ENCODE measurements at regions not wholly inside any gene's neighbourhood (a gene's known extent, or its start where the extent isn't known, plus 50 kb on each side); places are given as distances from the start of the nearest gene placed in this dataset.

- no peaks in the 10 kb centered on the region for H3K9me3 Mint-ChIP-seq
- no peak overlapping the region for H3K27ac Mint-ChIP-seq
- no peak overlapping the region for H3K4me3 Mint-ChIP-seq
- CTCF ChIA-PET: interaction anchor here (0.6 to 4.1 kb wide), 3 partner anchors 17 to 164 kb away, joined by 3 to 17 read pairs (median 4); no protein-coding TSS in a partner anchor
- peaks cover 12% of the 10 kb centered on the region for H3K4me1 Mint-ChIP-seq
- H3K27me3 Mint-ChIP-seq: no peaks in the 10 kb centered on the region
- DNase-seq: no peak
- H3K36me3 Mint-ChIP-seq: peaks cover 2% of the 10 kb centered on the region
These were observed 212.5 kb downstream of the CSNK2A3 start for GRCh38 chr11:11140510-11140909.

GRCh38 chr11:11137339-11137738, 215.7 kb downstream of the CSNK2A3 start:
- peaks cover 12% of the 10 kb centered on the region for H3K4me1 Mint-ChIP-seq
- H3K36me3 Mint-ChIP-seq: peaks cover 2% of the 10 kb centered on the region
- CTCF ChIA-PET: interaction anchor here (1.2 to 4.1 kb wide), 2 partner anchors 20 to 109 kb away, joined by 3 to 17 read pairs; no protein-coding TSS in a partner anchor
- no peaks in the 10 kb centered on the region for H3K27me3 Mint-ChIP-seq
- DNase-seq: no peak
- no peaks in the 10 kb centered on the region for H3K9me3 Mint-ChIP-seq
- no peak overlapping the region for H3K27ac Mint-ChIP-seq
- no peak overlapping the region for H3K4me3 Mint-ChIP-seq

- H3K9me3 Mint-ChIP-seq: no peaks in the 10 kb centered on the region
- H3K27ac Mint-ChIP-seq: no peak overlapping the region
- CTCF ChIA-PET: no interaction called here
- peaks cover 2% of the 10 kb centered on the region for H3K36me3 Mint-ChIP-seq
- DNase-seq: no peak
- peaks cover 12% of the 10 kb centered on the region for H3K4me1 Mint-ChIP-seq
- no peak overlapping the region for H3K4me3 Mint-ChIP-seq
- no peaks in the 10 kb centered on the region for H3K27me3 Mint-ChIP-seq
These were observed 217.1 kb downstream of the CSNK2A3 start for GRCh38 chr11:11135820-11136476.

GRCh38 chr11:11129118-11129517, 223.9 kb downstream of the CSNK2A3 start:
- CTCF ChIA-PET: no interaction called here
- Mint-ChIP-seq H3K27ac (no peak overlapping the region), H3K9me3 (no peaks in the 10 kb centered on the region), H3K4me3 (no peak overlapping the region), H3K4me1 (no peaks in the 10 kb centered on the region), H3K27me3 (no peaks in the 10 kb centered on the region), H3K36me3 (no peaks in the 10 kb centered on the region)
- DNase-seq: no peak

- H3K27ac Mint-ChIP-seq: no peak overlapping the region
- H3K4me3 Mint-ChIP-seq: no peak overlapping the region
- no peaks in the 10 kb centered on the region for H3K36me3 Mint-ChIP-seq
- CTCF ChIA-PET: no interaction called here
- H3K27me3 Mint-ChIP-seq: no peaks in the 10 kb centered on the region
- no peaks in the 10 kb centered on the region for H3K4me1 Mint-ChIP-seq
- no peaks in the 10 kb centered on the region for H3K9me3 Mint-ChIP-seq
- DNase-seq: no peak
These were observed 227.4 kb downstream of the CSNK2A3 start for GRCh38 chr11:11125618-11126017.

GRCh38 chr11:11122749-11123148, 230.3 kb downstream of the CSNK2A3 start:
- no peak for DNase-seq
- no peaks in the 10 kb centered on the region for H3K4me1 Mint-ChIP-seq
- no peak overlapping the region for H3K27ac Mint-ChIP-seq
- CTCF ChIA-PET: interaction anchor here (1.1 kb wide), 1 partner anchor 35 kb away, joined by 3 read pairs; no protein-coding TSS in a partner anchor
- no peaks in the 10 kb centered on the region for H3K27me3 Mint-ChIP-seq
- H3K4me3 Mint-ChIP-seq: no peak overlapping the region
- H3K9me3 Mint-ChIP-seq: no peaks in the 10 kb centered on the region
- H3K36me3 Mint-ChIP-seq: no peaks in the 10 kb centered on the region

- Mint-ChIP-seq H3K27ac (no peak overlapping the region), H3K4me3 (no peak overlapping the region), H3K36me3 (no peaks in the 10 kb centered on the region), H3K4me1 (peaks cover 4% of the 10 kb centered on the region), H3K9me3 (peaks cover 3% of the 10 kb centered on the region), H3K27me3 (no peaks in the 10 kb centered on the region)
- DNase-seq: no peak
- CTCF ChIA-PET: interaction anchor here (1.2 kb wide), 1 partner anchor 83 kb away, joined by 3 read pairs; no protein-coding TSS in a partner anchor
These were observed 233.1 kb downstream of the CSNK2A3 start for GRCh38 chr11:11119917-11120316.

- Mint-ChIP-seq H3K27ac (no peak overlapping the region), H3K27me3 (no peaks in the 10 kb centered on the region), H3K4me3 (no peak overlapping the region), H3K4me1 (peaks cover 4% of the 10 kb centered on the region), H3K36me3 (no peaks in the 10 kb centered on the region), H3K9me3 (peaks cover 6% of the 10 kb centered on the region)
- CTCF ChIA-PET: interaction anchor here (0.8 kb wide), 1 partner anchor 10 kb away, joined by 3 read pairs; no protein-coding TSS in a partner anchor
- DNase-seq: no peak
These were observed 235.3 kb downstream of the CSNK2A3 start for GRCh38 chr11:11117730-11118129.

GRCh38 chr11:11115475-11115874, 237.6 kb downstream of the CSNK2A3 start:
- DNase-seq: no peak
- CTCF ChIA-PET: no interaction called here
- H3K36me3 Mint-ChIP-seq: no peaks in the 10 kb centered on the region
- H3K4me1 Mint-ChIP-seq: peaks cover 4% of the 10 kb centered on the region
- H3K4me3 Mint-ChIP-seq: no peak overlapping the region
- H3K9me3 Mint-ChIP-seq: peaks cover 6% of the 10 kb centered on the region
- peak overlapping the region; percentile 4 for H3K27ac Mint-ChIP-seq
- no peaks in the 10 kb centered on the region for H3K27me3 Mint-ChIP-seq

GRCh38 chr11:11113626-11114025, 239.4 kb downstream of the CSNK2A3 start:
- DNase-seq: no peak
- Mint-ChIP-seq H3K36me3 (no peaks in the 10 kb centered on the region), H3K4me3 (no peak overlapping the region), H3K27me3 (no peaks in the 10 kb centered on the region), H3K27ac (no peak overlapping the region), H3K9me3 (peaks cover 6% of the 10 kb centered on the region), H3K4me1 (peaks cover 4% of the 10 kb centered on the region)
- CTCF ChIA-PET: no interaction called here

GRCh38 chr11:11108026-11108425, 245.0 kb downstream of the CSNK2A3 start:
- DNase-seq: no peak
- Mint-ChIP-seq H3K27ac (no peak overlapping the region), H3K27me3 (peaks cover 4% of the 10 kb centered on the region), H3K9me3 (no peaks in the 10 kb centered on the region), H3K4me3 (no peak overlapping the region), H3K36me3 (no peaks in the 10 kb centered on the region), H3K4me1 (no peaks in the 10 kb centered on the region)
- CTCF ChIA-PET: no interaction called here

- no peaks in the 10 kb centered on the region for H3K4me1 Mint-ChIP-seq
- CTCF ChIA-PET: no interaction called here
- H3K36me3 Mint-ChIP-seq: no peaks in the 10 kb centered on the region
- no peak overlapping the region for H3K27ac Mint-ChIP-seq
- no peak overlapping the region for H3K4me3 Mint-ChIP-seq
- H3K27me3 Mint-ChIP-seq: peaks cover 4% of the 10 kb centered on the region
- H3K9me3 Mint-ChIP-seq: no peaks in the 10 kb centered on the region
- DNase-seq: no peak
These were observed 245.8 kb downstream of the CSNK2A3 start for GRCh38 chr11:11107076-11107723.

GRCh38 chr11:11105361-11105760, 247.5 kb upstream of the ZBED5 start:
- H3K27ac Mint-ChIP-seq: no peak overlapping the region
- no peak overlapping the region for H3K4me3 Mint-ChIP-seq
- DNase-seq: no peak
- peaks cover 4% of the 10 kb centered on the region for H3K27me3 Mint-ChIP-seq
- no peaks in the 10 kb centered on the region for H3K9me3 Mint-ChIP-seq
- CTCF ChIA-PET: interaction anchor here (0.7 kb wide), 1 partner anchor 515 kb away, joined by 3 read pairs; no protein-coding TSS in a partner anchor
- H3K4me1 Mint-ChIP-seq: no peaks in the 10 kb centered on the region
- H3K36me3 Mint-ChIP-seq: no peaks in the 10 kb centered on the region

- Mint-ChIP-seq H3K9me3 (peaks cover 11% of the 10 kb centered on the region), H3K27me3 (no peaks in the 10 kb centered on the region), H3K4me1 (no peaks in the 10 kb centered on the region), H3K36me3 (no peaks in the 10 kb centered on the region), H3K27ac (no peak overlapping the region), H3K4me3 (no peak overlapping the region)
- no peak for DNase-seq
- CTCF ChIA-PET: no interaction called here
These were observed 238.2 kb upstream of the ZBED5 start for GRCh38 chr11:11095831-11096723.

Data from activated naive CD4-positive, alpha-beta T cell treated with anti-CD3 and anti-CD28 coated beads, Interleukin-2, amount 10 ng/mL, durations not matched to agents 7 days and 5 days (primary cell).